DMS79 (cell line): ENCODE measurements at regions not wholly inside any gene's neighbourhood (a gene's known extent, or its start where the extent isn't known, plus 50 kb on each side); places are given as distances from the start of the nearest gene placed in this dataset.
"Not testable (repeated sequence)": the region's sequence is repeated elsewhere in the genome, so short reads cannot be mapped to it uniquely, and the experiment has no call there.

Experiments used
- DNase-seq: peaks from one replicate; lab custom pipeline; 2025; lab: John Stamatoyannopoulos, UW

GRCh38 chr1:112855152-112855828 is 100.7 kb downstream of the SLC16A1 start:
- no peak for DNase-seq

- not testable (repeated sequence) for DNase-seq
Measured at GRCh38 chr1:112854368-112854984, 101.5 kb downstream of the SLC16A1 start.

GRCh38 chr1:112853915-112854314 is 102.1 kb downstream of the SLC16A1 start:
- DNase-seq: not testable (repeated sequence)

- DNase-seq: no peak
Measured at GRCh38 chr1:112852934-112853333, 103.1 kb downstream of the SLC16A1 start.

GRCh38 chr1:112852276-112852675 is 103.7 kb downstream of the SLC16A1 start:
- no peak for DNase-seq

- no peak for DNase-seq
Measured at GRCh38 chr1:112850034-112850757, 105.8 kb downstream of the SLC16A1 start.

GRCh38 chr1:112849425-112850033 is 106.5 kb downstream of the SLC16A1 start:
- DNase-seq: no peak

- no peak for DNase-seq
Measured at GRCh38 chr1:112841825-112842224, 114.2 kb downstream of the SLC16A1 start.

GRCh38 chr1:112840631-112841624 is 115.1 kb downstream of the SLC16A1 start:
- peak; percentile 54 for DNase-seq

- DNase-seq: no peak
Measured at GRCh38 chr1:112836642-112837041, 119.4 kb downstream of the SLC16A1 start.

GRCh38 chr1:112833806-112834205 is 118.7 kb upstream of the PPM1J start:
- DNase-seq: peak; percentile 15

- not testable (repeated sequence) for DNase-seq
Measured at GRCh38 chr1:112832259-112832658, 117.1 kb upstream of the PPM1J start.

GRCh38 chr1:112829691-112830090 is 114.6 kb upstream of the PPM1J start:
- DNase-seq: not testable (repeated sequence)

- no peak for DNase-seq
Measured at GRCh38 chr1:112828716-112829115, 113.6 kb upstream of the PPM1J start.

GRCh38 chr1:112827391-112827790 is 112.3 kb upstream of the PPM1J start:
- not testable (repeated sequence) for DNase-seq

- DNase-seq: no peak
Measured at GRCh38 chr1:112826217-112826944, 111.2 kb upstream of the PPM1J start.

GRCh38 chr1:112825563-112826216 is 110.6 kb upstream of the PPM1J start:
- not testable (repeated sequence) for DNase-seq

GRCh38 chr1:112825075-112825474 is 109.9 kb upstream of the PPM1J start:
- not testable (repeated sequence) for DNase-seq

- not testable (repeated sequence) for DNase-seq
Measured at GRCh38 chr1:112821307-112822063, 106.4 kb upstream of the PPM1J start.
